ENCODE measurements at regions not wholly inside any gene's neighbourhood (a gene's known extent, or its start where the extent isn't known, plus 50 kb on each side); places are given as distances from the start of the nearest gene placed in this dataset.
"Not testable (repeated sequence)": the region's sequence is repeated elsewhere in the genome, so short reads cannot be mapped to it uniquely, and the experiment has no call there.

DNA sequence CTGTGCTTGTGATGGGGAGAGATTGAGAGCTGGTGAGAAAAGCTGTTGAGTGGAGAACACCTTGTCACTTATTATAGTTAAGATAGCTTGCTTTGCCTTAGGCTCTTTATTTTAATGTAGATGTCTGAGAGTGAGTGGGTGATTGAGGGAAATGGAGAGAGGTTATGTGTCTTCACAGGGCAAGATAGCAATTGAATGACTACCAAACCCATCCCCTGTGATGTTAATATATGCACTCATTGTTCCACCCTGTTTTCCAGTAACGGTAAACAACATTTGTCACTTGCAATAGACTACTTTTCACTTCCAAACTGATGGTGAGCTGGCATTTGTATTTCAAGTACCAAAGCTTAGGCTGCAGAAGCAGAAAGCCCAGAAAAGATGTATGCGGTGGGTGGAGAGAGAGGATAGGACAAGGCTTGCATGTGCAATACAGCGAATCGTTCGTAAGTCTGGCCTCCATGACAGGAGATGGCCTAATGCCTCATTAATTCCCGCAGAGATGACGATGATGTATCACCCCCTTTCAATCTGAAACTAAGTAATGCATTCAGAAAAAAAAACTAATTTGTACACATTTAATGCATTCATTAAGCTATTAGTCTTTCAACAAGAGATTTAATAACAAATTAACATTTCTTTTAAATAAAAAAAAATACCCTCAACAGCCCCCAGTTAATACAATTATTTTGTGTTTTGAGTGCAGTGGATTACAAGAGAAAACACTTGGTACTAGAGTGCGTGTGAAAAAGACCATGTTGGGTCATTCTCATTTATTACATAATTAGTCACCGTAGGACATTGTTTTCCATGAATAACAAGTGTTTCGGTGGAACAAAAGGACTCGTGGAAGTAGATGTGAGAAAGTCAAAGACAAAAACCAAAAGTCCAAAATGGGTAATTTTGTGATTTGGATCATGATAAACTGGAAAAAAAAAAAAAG, 699.0 kb downstream of the BRINP1 start:
- Histone ChIP-seq H3K4me3 (no peak overlapping the region), H3K27ac (no peak overlapping the region), H3K27me3 (ENCODE audit: insufficient read depth in 3 of 3, low read length in 2 of 3) (no peaks in the 10 kb centered on the region), H3K36me3 (ENCODE audit: insufficient read depth in 1 of 2, low read depth in 1 of 2) (no peaks in the 10 kb centered on the region), H3K4me1 (no peaks in the 10 kb centered on the region), H3K9me3 (no peaks in the 10 kb centered on the region)
- DNase-seq (no peak), ATAC-seq (no peak)
- 72 to 79% (median 74%) methylated on average over 11 of the region's 11 CpGs for WGBS, 3 donors
- TF ChIP-seq, protein P1, sequence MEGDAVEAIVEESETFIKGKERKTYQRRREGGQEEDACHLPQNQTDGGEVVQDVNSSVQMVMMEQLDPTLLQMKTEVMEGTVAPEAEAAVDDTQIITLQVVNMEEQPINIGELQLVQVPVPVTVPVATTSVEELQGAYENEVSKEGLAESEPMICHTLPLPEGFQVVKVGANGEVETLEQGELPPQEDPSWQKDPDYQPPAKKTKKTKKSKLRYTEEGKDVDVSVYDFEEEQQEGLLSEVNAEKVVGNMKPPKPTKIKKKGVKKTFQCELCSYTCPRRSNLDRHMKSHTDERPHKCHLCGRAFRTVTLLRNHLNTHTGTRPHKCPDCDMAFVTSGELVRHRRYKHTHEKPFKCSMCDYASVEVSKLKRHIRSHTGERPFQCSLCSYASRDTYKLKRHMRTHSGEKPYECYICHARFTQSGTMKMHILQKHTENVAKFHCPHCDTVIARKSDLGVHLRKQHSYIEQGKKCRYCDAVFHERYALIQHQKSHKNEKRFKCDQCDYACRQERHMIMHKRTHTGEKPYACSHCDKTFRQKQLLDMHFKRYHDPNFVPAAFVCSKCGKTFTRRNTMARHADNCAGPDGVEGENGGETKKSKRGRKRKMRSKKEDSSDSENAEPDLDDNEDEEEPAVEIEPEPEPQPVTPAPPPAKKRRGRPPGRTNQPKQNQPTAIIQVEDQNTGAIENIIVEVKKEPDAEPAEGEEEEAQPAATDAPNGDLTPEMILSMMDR (IDR thresholded peaks at IDR 0.05): no peak
- intact Hi-C loops (cut with DNase I): no loop called here

GRCh38 chr9:118674942-118675341, 694.3 kb downstream of the BRINP1 start:
- intact Hi-C loops (cut with DNase I): no loop called here
- H3K4me3 ChIP-seq: no peak overlapping the region
- TF ChIP-seq, protein P1 (IDR thresholded peaks at IDR 0.05): no peak
- H3K9me3 ChIP-seq: no peaks in the 10 kb centered on the region
- ATAC-seq (no peak), DNase-seq (no peak)
- H3K27ac ChIP-seq: no peak overlapping the region
- H3K27me3 ChIP-seq (ENCODE audit: insufficient read depth in 3 of 3, low read length in 2 of 3): no peaks in the 10 kb centered on the region
- H3K36me3 ChIP-seq (ENCODE audit: insufficient read depth in 1 of 2, low read depth in 1 of 2): no peaks in the 10 kb centered on the region
- no peaks in the 10 kb centered on the region for H3K4me1 ChIP-seq
- 83 to 89% (median 85%) methylated on average over 5 of the region's 5 CpGs for WGBS, 3 donors

GRCh38 chr9:118677936-118678653, 691.1 kb downstream of the BRINP1 start:
- ATAC-seq: not testable (repeated sequence)

DNA sequence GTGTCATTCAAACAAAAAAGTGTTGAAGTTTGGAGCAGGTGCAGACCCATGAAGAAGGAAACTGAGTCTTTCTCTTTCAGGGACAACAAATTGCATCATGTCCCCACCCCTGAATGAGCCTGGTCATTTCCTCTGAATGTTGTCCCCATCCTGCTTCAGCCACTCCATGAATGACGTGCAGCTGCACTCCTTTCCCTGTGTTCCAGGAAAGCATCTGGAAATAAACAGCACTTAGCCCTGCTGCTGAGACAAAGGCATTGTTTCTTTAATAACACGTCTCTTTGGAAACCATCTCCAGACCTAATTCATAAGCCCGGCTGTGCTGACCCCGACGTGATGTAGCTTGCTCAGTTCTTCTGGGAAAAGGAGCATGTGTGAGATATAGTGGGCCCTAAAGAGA, 682.3 kb downstream of the BRINP1 start:
- Histone ChIP-seq H3K27ac (no peak overlapping the region), H3K27me3 (ENCODE audit: insufficient read depth in 3 of 3, low read length in 2 of 3) (no peaks in the 10 kb centered on the region), H3K4me3 (no peak overlapping the region), H3K36me3 (ENCODE audit: insufficient read depth in 1 of 2, low read depth in 1 of 2) (no peaks in the 10 kb centered on the region), H3K4me1 (no peaks in the 10 kb centered on the region), H3K9me3 (no peaks in the 10 kb centered on the region)
- DNase-seq: no peak
- ATAC-seq: no peak
- WGBS, 3 donors: 33 to 55% (median 47%) methylated on average over 5 of the region's 5 CpGs
- TF ChIP-seq, protein P1 (IDR thresholded peaks at IDR 0.05): no peak
- intact Hi-C loops (cut with DNase I): no loop called here

More at GRCh38 chr9:118677936-118678653, 691.1 kb downstream of the BRINP1 start:
- DNase-seq; H3K27ac ChIP-seq; H3K4me3 ChIP-seq; intact Hi-C loops (cut with DNase I); H3K36me3 ChIP-seq (ENCODE audit: insufficient read depth in 1 of 2, low read depth in 1 of 2); H3K27me3 ChIP-seq (ENCODE audit: insufficient read depth in 3 of 3, low read length in 2 of 3); H3K9me3 ChIP-seq; H3K4me1 ChIP-seq: not testable (repeated sequence)
- WGBS, 3 donors: 90 to 96% (median 90%) methylated on average over 24 to 44 of the region's 47 CpGs

- WGBS, 3 donors: 88 to 93% (median 93%) methylated on average over 1 of the region's 1 CpG
- no peaks in the 10 kb centered on the region for H3K4me1 ChIP-seq
- no peak for DNase-seq
- TF ChIP-seq, protein P1 (IDR thresholded peaks at IDR 0.05): no peak
- no peaks in the 10 kb centered on the region for H3K36me3 ChIP-seq (ENCODE audit: insufficient read depth in 1 of 2, low read depth in 1 of 2)
- H3K4me3 ChIP-seq: no peak overlapping the region
- intact Hi-C loops (cut with DNase I): no loop called here
- H3K9me3 ChIP-seq: no peaks in the 10 kb centered on the region
- no peaks in the 10 kb centered on the region for H3K27me3 ChIP-seq (ENCODE audit: insufficient read depth in 3 of 3, low read length in 2 of 3)
- H3K27ac ChIP-seq: no peak overlapping the region
- no peak for ATAC-seq
Observed at GRCh38 chr9:118689280-118689679, 680.0 kb downstream of the BRINP1 start.

All from psoas muscle (tissue), 7 donors.